IMR-90 (cell line): ENCODE measurements at regions not wholly inside any gene's neighbourhood (a gene's known extent, or its start where the extent isn't known, plus 50 kb on each side); places are given as distances from the start of the nearest gene placed in this dataset.

Experiments
- ATAC-seq: fragments of 200-7000 bp; cut with Tn5 transposase; 2 replicates; pipeline ENCODE4 v1.9.1; 2020; ENCODE audit warnings: low read depth, mild to moderate bottlenecking, moderate library complexity
- BruUV-seq: library from RNA; stranded (reverse); fragments of 400-500 nt; replicated peaks from 2 replicates; lab custom pipeline; 2021; lab: Mats Ljungman, UMichigan
- CTCF ChIA-PET: fragments of 300-600 bp; formaldehyde crosslinking; extraction: SDS; loops from one replicate; lab custom pipeline; 2021; ENCODE audit warnings: antibody characterized with exemption; lab: Yijun Ruan, JAX
- POLR2A ChIA-PET: fragments of 300-600 bp; sonication (Branson Sonifier 250); formaldehyde crosslinking; loops from one replicate; lab custom pipeline; 2022; ENCODE audit warnings: antibody characterized with exemption; ENCODE audit not compliant: unreplicated experiment; lab: Charles Lee
- DNase-seq: peaks from one replicate; pipeline ENCODE4 v3.0.0; 2013
- H2AFZ ChIP-seq: replicated peaks from 2 replicates; pipeline ENCODE3; 2013; ENCODE audit warnings: low read length, mild to moderate bottlenecking; ENCODE audit not compliant: poor library complexity
- H2AK5ac ChIP-seq: 2 replicates; pipeline ENCODE4 v1.6.1; 2013; ENCODE audit warnings: low read depth, low read length, inconsistent platforms
- H2AK9ac ChIP-seq: replicated peaks from 2 replicates; pipeline ENCODE3; 2013; ENCODE audit warnings: mild to moderate bottlenecking, low read depth, low read length, moderate library complexity; ENCODE audit not compliant: poor library complexity
- H2BK120ac ChIP-seq: 2 replicates; pipeline ENCODE4 v1.6.1; 2013; ENCODE audit warnings: low read depth, low read length, inconsistent platforms
- H2BK15ac ChIP-seq: 3 replicates; pipeline ENCODE4 v1.6.1; 2013; ENCODE audit warnings: low read depth, low read length, inconsistent platforms
- H2BK20ac ChIP-seq: 2 replicates; pipeline ENCODE4 v1.6.1; 2013; ENCODE audit warnings: low read depth, mild to moderate bottlenecking, inconsistent platforms, low read length, moderate library complexity
- H2BK5ac ChIP-seq: 2 replicates; pipeline ENCODE4 v1.6.1; 2013; ENCODE audit warnings: mild to moderate bottlenecking, low read depth, low read length, inconsistent platforms; ENCODE audit not compliant: poor library complexity, severe bottlenecking
- H3K14ac ChIP-seq: replicated peaks from 2 replicates; pipeline ENCODE4 v1.6.1; 2013; ENCODE audit warnings: low read depth, low read length, inconsistent platforms
- H3K18ac ChIP-seq: 2 replicates; pipeline ENCODE4 v1.6.1; 2013; ENCODE audit warnings: low read depth, low read length, control low read depth
- H3K23ac ChIP-seq: 2 replicates; pipeline ENCODE4 v1.6.1; 2013; ENCODE audit warnings: low read depth, low read length, inconsistent platforms
- H3K27ac ChIP-seq: 2 replicates; pipeline ENCODE4 v1.5.1; 2013; ENCODE audit warnings: mild to moderate bottlenecking, control low read depth, low read length; ENCODE audit not compliant: insufficient read depth
- H3K27me3 ChIP-seq: 2 replicates; pipeline ENCODE4 v1.6.1; 2013; ENCODE audit warnings: low read length; ENCODE audit not compliant: control insufficient read depth, insufficient read depth
- H3K36me3 ChIP-seq: 2 replicates; pipeline ENCODE4 v1.6.1; 2013; ENCODE audit warnings: low read length, mixed read lengths; ENCODE audit not compliant: control insufficient read depth, insufficient read depth
- H3K4ac ChIP-seq: 2 replicates; pipeline ENCODE4 v1.6.1; 2013; ENCODE audit warnings: low read depth, low read length, inconsistent platforms
- H3K4me1 ChIP-seq: 2 replicates; pipeline ENCODE4 v1.6.1; 2013; ENCODE audit warnings: low read length, mixed read lengths; ENCODE audit not compliant: control insufficient read depth, insufficient read depth
- H3K4me2 ChIP-seq: 2 replicates; pipeline ENCODE4 v1.6.1; 2013; ENCODE audit warnings: low read depth, mild to moderate bottlenecking, control low read depth, low read length, moderate library complexity
- H3K4me3 ChIP-seq: 2 replicates; pipeline ENCODE4 v1.5.1; 2013; ENCODE audit warnings: low read depth, mild to moderate bottlenecking, control low read depth, low read length, moderate library complexity; ENCODE audit not compliant: insufficient read depth
- H3K56ac ChIP-seq: 2 replicates; pipeline ENCODE4 v1.6.1; 2013; ENCODE audit warnings: low read length, inconsistent platforms; ENCODE audit not compliant: insufficient read depth; ENCODE audit errors: extremely low read depth
- H3K79me1 ChIP-seq, 2 experiments: 2 replicates each; pipeline ENCODE4 v1.6.1; 2013; ENCODE audit warnings: low read length in 2 of 2, inconsistent platforms in 1 of 2, low read depth in 1 of 2
- H3K9ac ChIP-seq: 2 replicates; pipeline ENCODE4 v1.6.1; 2013; ENCODE audit warnings: low read depth, low read length, control low read depth
- H3K9me1 ChIP-seq: 2 replicates; pipeline ENCODE4 v1.6.1; 2013; ENCODE audit warnings: low read length, inconsistent platforms; ENCODE audit not compliant: insufficient read depth
- H3K9me3 ChIP-seq: 2 replicates; pipeline ENCODE4 v1.6.1; 2013; ENCODE audit warnings: low read length; ENCODE audit not compliant: control insufficient read depth, insufficient read depth
- H4K20me1 ChIP-seq: 2 replicates; pipeline ENCODE4 v1.6.1; 2013; ENCODE audit warnings: low read length, inconsistent platforms; ENCODE audit not compliant: insufficient read depth
- H4K5ac ChIP-seq: 2 replicates; pipeline ENCODE4 v1.6.1; 2013; ENCODE audit warnings: mild to moderate bottlenecking, low read depth, low read length, control low read depth
- H4K8ac ChIP-seq, 2 experiments: 2 replicates each; pipeline ENCODE4 v1.6.1; 2013; ENCODE audit warnings: low read depth in 2 of 2, low read length in 2 of 2, control low read depth in 1 of 2, inconsistent platforms in 1 of 2
- H4K91ac ChIP-seq: 2 replicates; pipeline ENCODE4 v1.6.1; 2013; ENCODE audit warnings: low read depth, low read length, inconsistent platforms; ENCODE audit not compliant: insufficient read depth
- CEBPB ChIP-seq: IDR thresholded peaks from 2 replicates; pipeline ENCODE4 v1.6.1; 2012; ENCODE audit warnings: low read depth, low read length, improper control_type of control experiment
- FOS ChIP-seq: fragments of 150-350 bp; IDR thresholded peaks from 2 replicates; pipeline ENCODE4 v1.6.1; 2016; ENCODE audit warnings: low read depth, low read length
- POLR2A ChIP-seq: IDR thresholded peaks from 2 replicates; pipeline ENCODE4 v1.6.1; 2012; ENCODE audit warnings: mild to moderate bottlenecking, low read depth, low read length
- WGBS, 2 experiments: methylation state at CpG; one replicate each; pipeline versions ENCODE4 v1.1.5 to v1.1.7; 2013; ENCODE audit warnings: missing lambda C conversion rate in 2 of 2; ENCODE audit not compliant: insufficient read length in 1 of 2; ENCODE audit errors: extremely low coverage in 2 of 2; 5-methylcytosine and 5-hydroxymethylcytosine counted together
- dilution Hi-C: fragments of 300-500 bp; cut with HindIII; formaldehyde crosslinking; loops from one replicate; pipeline ENCODE4 v1.14.3; 2018; ENCODE audit warnings: low sequenced_read_pairs; ENCODE audit not compliant: unreplicated experiment
- in situ Hi-C: fragments of 300-500 bp; cut with MboI; formaldehyde crosslinking; loops from 3 replicates; pipeline ENCODE4 v1.14.3; 2019; ENCODE audit warnings: low sequenced_read_pairs, inconsistent platforms, mixed read lengths
- intact Hi-C: fragments of 100-400 bp; cut with micrococcal nuclease; formaldehyde crosslinking; loops from 2 replicates; pipeline ENCODE4 v1.10.0; 2022

- H3K9ac ChIP-seq, result no peak overlapping the region
- in situ Hi-C loops (no loop called here), intact Hi-C loops (no loop called here), dilution Hi-C loops (no loop called here)
- no peaks in the 10 kb centered on the region for H3K36me3 ChIP-seq
- no peak overlapping the region for H2BK5ac ChIP-seq
- H3K4ac ChIP-seq, result no peak overlapping the region
- H3K56ac ChIP-seq, result no peak overlapping the region
- no peaks in the 10 kb centered on the region for H3K27me3 ChIP-seq
- H2BK120ac ChIP-seq, result no peak overlapping the region
- TF ChIP-seq CEBPB (no peak), POLR2A (no peak), FOS (no peak)
- no peak overlapping the region for H4K5ac ChIP-seq
- H4K91ac ChIP-seq, result no peak overlapping the region
- no peak overlapping the region for H2AK9ac ChIP-seq
- BruUV-seq, result no TSS peak
- no CpG with 5 or more reads among the region's 2 CpGs for WGBS, 2 experiments
- H3K4me3 ChIP-seq, result no peak overlapping the region
- no peak overlapping the region for H3K14ac ChIP-seq
- H3K4me2 ChIP-seq, result no peak overlapping the region
- H3K9me1 ChIP-seq, result no peaks in the 10 kb centered on the region
- ATAC-seq (no peak), DNase-seq (no peak)
- H3K79me1 ChIP-seq, result no peaks in the 10 kb centered on the region
- H4K20me1 ChIP-seq, result no peaks in the 10 kb centered on the region
- ChIA-PET POLR2A (interaction anchor here (0.6 kb wide), 1 partner anchor 545 kb away, joined by 5 read pairs; no protein-coding TSS in a partner anchor), CTCF (no interaction called here)
- H3K4me1 ChIP-seq, result no peaks in the 10 kb centered on the region
- no peak overlapping the region for H3K23ac ChIP-seq
- no peaks in the 10 kb centered on the region for H3K9me3 ChIP-seq
- H2BK20ac ChIP-seq, result no peak overlapping the region
- no peak overlapping the region for H4K8ac ChIP-seq
- no peak overlapping the region for H3K27ac ChIP-seq
- no peak overlapping the region for H3K18ac ChIP-seq
- no peak overlapping the region for H2AFZ ChIP-seq
- H2AK5ac ChIP-seq, result no peak overlapping the region
- no peak overlapping the region for H2BK15ac ChIP-seq
Measured at GRCh38 chr16:80440667-80441066, 100.1 kb upstream of the DYNLRB2 start.
